ENCODE measurements at regions not wholly inside any gene's neighbourhood (a gene's known extent, or its start where the extent isn't known, plus 50 kb on each side); places are given as distances from the start of the nearest gene placed in this dataset.

- TF ChIP-seq CTCF (IDR thresholded peaks at IDR 0.05) = no peak
- no peak for TF ChIP-seq POLR2A (IDR thresholded peaks at IDR 0.05)
These were observed 626.7 kb downstream of the BNC2 start for GRCh38 chr9:16243798-16244197.

Data from right lobe of liver (tissue), 4 donors.